SJCRH30 (cell line): ENCODE measurements at regions not wholly inside any gene's neighbourhood (a gene's known extent, or its start where the extent isn't known, plus 50 kb on each side); places are given as distances from the start of the nearest gene placed in this dataset.
"Not testable (repeated sequence)": the region's sequence is repeated elsewhere in the genome, so short reads cannot be mapped to it uniquely, and the experiment has no call there.

Experiments
- DNase-seq, 2 experiments: peaks; one replicate each; pipeline ENCODE4 v3.0.0-alpha.2; 2015 to 2020
- H3K27ac ChIP-seq: fragments of 250-450 bp; sonication (Bioruptor Pico); 2 replicates; pipeline ENCODE4 v1.5.1; 2020; ENCODE audit warnings: mild to moderate bottlenecking, moderate library complexity
- H3K27me3 ChIP-seq: fragments of 250-450 bp; sonication (Bioruptor Pico); 2 replicates; pipeline ENCODE4 v1.5.1; 2020; ENCODE audit warnings: mild to moderate bottlenecking, moderate library complexity
- H3K36me3 ChIP-seq: fragments of 250-450 bp; sonication (Bioruptor Pico); 2 replicates; pipeline ENCODE4 v1.5.1; 2020; ENCODE audit warnings: mild to moderate bottlenecking, moderate library complexity
- H3K4me1 ChIP-seq: fragments of 250-450 bp; sonication (Bioruptor Pico); 2 replicates; pipeline ENCODE4 v1.5.1; 2020; ENCODE audit warnings: mild to moderate bottlenecking, moderate library complexity
- H3K4me3 ChIP-seq: fragments of 250-450 bp; sonication (Bioruptor Pico); 2 replicates; pipeline ENCODE4 v1.5.1; 2020; ENCODE audit warnings: mild to moderate bottlenecking, moderate library complexity
- H3K9me3 ChIP-seq: fragments of 250-450 bp; sonication (Bioruptor Pico); replicated peaks from 2 replicates; pipeline ENCODE4 v1.5.1; 2020; ENCODE audit warnings: mild to moderate bottlenecking, moderate library complexity

DNA sequence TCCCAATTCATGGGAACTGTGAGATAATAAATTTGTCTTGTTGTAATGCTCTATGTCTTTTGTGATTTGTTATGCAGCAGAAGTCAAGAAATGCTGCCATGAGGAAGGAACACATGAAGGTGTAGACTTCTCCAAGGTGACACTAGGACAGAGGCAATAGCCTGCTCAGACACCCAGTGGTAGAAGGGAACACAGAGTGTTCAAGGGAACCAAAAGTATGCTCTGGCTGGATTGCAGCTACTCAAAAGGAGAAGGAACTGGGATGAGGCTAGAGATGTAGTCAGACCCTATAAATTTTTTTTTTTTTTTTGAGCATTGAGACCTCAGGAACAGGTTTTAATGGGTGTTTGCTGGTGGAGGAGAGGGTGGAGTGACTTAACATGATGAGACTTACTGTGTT is 232.5 kb downstream of the PARP8 start:
- Histone ChIP-seq H3K9me3 (no peaks in the 10 kb centered on the region), H3K27me3 (no peaks in the 10 kb centered on the region), H3K4me1 (no peaks in the 10 kb centered on the region), H3K27ac (no peak overlapping the region), H3K36me3 (no peaks in the 10 kb centered on the region), H3K4me3 (no peak overlapping the region)
- no peak for DNase-seq

DNA sequence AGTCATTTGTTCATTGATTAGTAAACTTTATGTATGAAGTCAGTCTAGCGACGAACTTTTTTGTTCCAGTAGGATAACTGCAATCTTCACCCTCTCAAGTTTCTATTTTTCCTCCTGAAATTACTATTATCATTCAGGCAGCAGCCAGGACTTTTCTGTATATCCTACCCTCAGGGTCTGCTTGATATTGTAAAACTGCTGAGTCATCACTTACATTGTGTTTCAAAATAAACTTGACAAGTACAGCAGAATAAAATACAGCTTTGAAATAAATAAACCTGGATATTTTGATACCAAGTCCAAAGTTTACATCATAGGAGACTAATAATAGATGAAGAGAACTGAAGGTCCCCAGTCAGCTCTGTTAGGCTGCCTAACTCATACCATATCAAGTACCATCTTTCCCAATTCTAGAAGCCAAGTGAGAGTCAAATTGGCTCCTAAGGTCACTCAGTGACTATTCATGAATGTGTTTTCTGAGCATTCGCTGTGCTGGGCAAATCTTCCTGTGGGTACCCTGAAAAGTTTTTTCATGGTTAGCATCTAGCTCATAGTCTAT is 234.6 kb downstream of the PARP8 start:
- H3K36me3 ChIP-seq: no peaks in the 10 kb centered on the region
- no peak for DNase-seq
- H3K4me3 ChIP-seq: no peak overlapping the region
- no peaks in the 10 kb centered on the region for H3K9me3 ChIP-seq
- H3K27ac ChIP-seq: no peak overlapping the region
- no peaks in the 10 kb centered on the region for H3K4me1 ChIP-seq
- no peaks in the 10 kb centered on the region for H3K27me3 ChIP-seq

DNA sequence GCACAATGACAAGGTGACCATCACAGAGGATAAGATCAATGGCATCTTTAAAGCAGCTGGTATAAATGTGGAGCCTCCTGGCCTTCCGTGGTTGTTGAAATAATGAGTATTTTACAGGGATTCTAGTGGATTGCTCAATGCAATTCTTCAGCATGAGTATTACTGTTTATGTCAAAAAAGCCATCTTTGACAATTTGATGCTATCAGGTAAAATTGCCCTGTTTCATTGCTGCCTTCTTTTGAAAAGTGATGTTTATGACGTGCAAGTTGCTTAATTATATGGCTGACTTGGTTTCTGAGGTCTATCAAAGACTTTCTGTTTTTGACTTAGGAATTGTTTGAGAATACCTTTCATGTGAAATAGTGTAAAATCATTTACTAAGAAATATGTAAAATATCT is 237.2 kb downstream of the PARP8 start:
- no peak for DNase-seq
- H3K27ac ChIP-seq: no peak overlapping the region
- H3K27me3 ChIP-seq: no peaks in the 10 kb centered on the region
- H3K9me3 ChIP-seq: no peaks in the 10 kb centered on the region
- H3K36me3 ChIP-seq: no peaks in the 10 kb centered on the region
- H3K4me1 ChIP-seq: no peaks in the 10 kb centered on the region
- H3K4me3 ChIP-seq: no peak overlapping the region

DNA sequence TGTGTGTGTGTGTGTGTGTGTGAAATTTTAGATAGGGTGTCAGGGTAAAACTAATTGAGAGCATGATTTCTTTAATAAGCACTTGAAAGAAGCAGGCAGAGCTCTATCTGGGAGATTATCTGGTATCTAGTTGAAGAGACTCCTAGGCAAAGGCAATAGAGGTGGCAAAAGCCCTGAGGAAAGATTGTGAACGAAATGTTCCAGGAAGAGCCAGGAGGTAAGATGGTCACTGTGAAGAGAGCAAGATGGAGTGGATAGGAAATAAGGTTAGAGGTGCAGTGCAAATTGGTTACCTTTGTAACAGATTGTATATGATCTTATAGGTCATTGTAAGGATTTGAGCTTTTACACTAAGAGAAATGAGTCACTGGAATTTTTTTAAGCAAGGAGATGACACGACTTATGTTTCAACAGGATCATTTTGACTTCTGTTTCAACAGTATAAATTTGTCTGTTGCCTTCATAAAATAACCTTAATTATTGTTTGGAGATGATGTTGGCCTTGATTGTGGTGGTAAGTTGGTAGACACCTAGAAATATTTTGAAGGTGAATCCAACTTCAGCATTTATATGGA is 239.6 kb downstream of the PARP8 start:
- Histone ChIP-seq H3K4me1 (no peaks in the 10 kb centered on the region), H3K36me3 (no peaks in the 10 kb centered on the region), H3K27ac (no peak overlapping the region), H3K4me3 (no peak overlapping the region), H3K9me3 (no peaks in the 10 kb centered on the region), H3K27me3 (no peaks in the 10 kb centered on the region)
- DNase-seq: no peak

DNA sequence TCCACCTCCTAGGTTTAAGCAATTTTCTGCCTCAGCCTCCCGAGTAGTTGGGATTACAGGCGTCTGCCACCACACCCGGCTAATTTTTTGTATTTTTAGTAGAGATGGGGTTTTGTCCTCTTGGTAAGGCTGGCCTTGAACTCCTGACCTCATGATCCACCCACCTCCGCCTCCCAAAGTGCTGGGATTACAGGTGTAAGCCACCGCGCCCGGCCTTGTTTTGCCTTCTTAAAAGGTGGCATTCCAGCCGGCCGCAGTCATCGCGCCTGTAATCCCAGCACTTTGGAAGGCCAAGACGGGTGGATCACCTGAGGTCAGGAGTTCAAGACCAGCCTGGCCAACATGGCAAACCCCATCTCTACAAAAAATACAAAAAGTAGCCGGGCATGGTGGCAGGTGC is 253.7 kb downstream of the PARP8 start:
- H3K27me3 ChIP-seq, H3K4me1 ChIP-seq: not testable (repeated sequence)

DNA sequence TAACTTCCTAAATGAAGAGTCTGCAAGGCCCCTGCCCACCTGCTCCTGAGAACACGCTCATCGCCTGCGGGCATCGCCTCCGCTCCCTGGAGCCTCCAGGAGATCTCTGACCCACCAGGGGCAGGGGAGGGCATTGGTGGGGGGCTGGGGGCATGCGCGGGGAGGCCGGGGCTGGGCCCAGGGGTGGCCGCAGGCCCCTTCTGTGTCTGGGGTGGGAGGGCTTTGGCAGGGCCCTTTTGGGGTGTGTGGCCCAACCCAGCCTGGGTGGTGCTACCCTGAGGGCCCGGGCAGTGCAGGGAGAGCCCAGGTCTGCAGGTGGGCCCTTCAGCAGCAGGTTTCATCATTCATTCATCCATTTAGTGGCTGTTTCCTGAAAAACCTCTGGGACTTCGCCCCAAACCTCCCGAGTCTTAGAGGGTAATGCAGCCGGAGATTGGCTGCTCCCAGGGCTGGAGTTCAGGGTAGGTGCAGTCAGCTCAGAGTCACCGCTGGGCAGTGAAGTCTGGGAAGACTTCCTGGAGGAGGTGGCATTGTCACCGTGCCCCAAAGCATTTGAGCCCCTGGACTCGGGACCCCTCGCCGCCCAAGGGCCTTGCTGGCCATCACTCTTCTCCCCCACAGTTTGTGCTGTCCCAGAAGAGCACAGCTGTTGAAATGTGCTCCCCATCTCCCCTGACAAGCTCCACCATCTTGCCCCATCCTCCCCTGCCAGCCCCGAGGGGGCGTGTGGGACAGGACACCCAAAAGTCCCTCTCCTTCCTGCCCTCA is 255.1 kb downstream of the PARP8 start:
- no peaks in the 10 kb centered on the region for H3K36me3 ChIP-seq
- no peaks in the 10 kb centered on the region for H3K27me3 ChIP-seq
- H3K4me1 ChIP-seq: no peaks in the 10 kb centered on the region

More for the DNA sequence above, 253.7 kb downstream of the PARP8 start:
- H3K4me3 ChIP-seq, DNase-seq, H3K9me3 ChIP-seq, H3K27ac ChIP-seq, H3K36me3 ChIP-seq: not testable (repeated sequence)

DNA sequence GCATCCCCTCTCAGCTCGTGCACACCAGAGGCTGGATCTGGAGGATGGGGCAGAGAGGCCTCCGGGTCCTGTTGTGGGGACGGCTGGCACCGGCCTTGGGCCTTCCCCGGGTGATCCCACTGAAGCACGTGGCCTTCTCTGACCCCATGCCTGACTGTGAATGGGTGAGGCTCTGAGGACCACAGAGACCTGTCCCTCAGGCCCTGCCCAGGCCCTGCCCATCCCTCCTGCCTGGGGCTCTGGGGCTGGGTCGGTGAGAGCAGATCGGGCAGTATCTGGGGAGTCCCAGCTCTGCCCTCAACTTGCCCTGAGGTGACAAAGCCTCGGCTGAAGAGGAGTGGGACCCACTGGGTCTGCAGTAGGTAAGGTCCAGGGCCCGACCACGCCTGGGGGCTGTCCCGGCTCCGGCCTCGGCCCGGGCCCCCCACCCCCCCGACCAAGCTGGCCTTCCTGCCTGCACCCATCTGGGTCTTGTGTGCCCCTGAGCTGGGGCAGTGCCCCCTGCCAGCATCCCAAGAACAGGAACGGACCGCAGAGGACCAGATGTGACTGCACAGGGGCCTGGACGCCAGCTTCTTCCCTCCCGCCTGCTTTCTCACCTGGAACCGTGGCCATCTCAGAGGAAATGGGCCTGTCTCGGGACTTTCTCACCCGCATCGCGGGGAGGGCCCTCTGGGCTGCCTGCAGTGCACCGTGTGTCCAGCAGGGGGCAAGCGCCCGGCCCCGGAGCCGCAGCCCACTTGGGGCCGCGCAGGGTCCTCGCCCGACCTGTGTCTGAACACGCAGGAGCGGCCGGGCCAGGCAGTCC is 255.9 kb downstream of the PARP8 start:
- H3K27ac ChIP-seq, H3K4me1 ChIP-seq, H3K36me3 ChIP-seq, H3K27me3 ChIP-seq, H3K9me3 ChIP-seq, H3K4me3 ChIP-seq, DNase-seq: not testable (repeated sequence)

More for the DNA sequence above, 255.1 kb downstream of the PARP8 start:
- Histone ChIP-seq H3K9me3 (no peaks in the 10 kb centered on the region), H3K27ac (no peak overlapping the region), H3K4me3 (no peak overlapping the region)
- DNase-seq: no peak

DNA sequence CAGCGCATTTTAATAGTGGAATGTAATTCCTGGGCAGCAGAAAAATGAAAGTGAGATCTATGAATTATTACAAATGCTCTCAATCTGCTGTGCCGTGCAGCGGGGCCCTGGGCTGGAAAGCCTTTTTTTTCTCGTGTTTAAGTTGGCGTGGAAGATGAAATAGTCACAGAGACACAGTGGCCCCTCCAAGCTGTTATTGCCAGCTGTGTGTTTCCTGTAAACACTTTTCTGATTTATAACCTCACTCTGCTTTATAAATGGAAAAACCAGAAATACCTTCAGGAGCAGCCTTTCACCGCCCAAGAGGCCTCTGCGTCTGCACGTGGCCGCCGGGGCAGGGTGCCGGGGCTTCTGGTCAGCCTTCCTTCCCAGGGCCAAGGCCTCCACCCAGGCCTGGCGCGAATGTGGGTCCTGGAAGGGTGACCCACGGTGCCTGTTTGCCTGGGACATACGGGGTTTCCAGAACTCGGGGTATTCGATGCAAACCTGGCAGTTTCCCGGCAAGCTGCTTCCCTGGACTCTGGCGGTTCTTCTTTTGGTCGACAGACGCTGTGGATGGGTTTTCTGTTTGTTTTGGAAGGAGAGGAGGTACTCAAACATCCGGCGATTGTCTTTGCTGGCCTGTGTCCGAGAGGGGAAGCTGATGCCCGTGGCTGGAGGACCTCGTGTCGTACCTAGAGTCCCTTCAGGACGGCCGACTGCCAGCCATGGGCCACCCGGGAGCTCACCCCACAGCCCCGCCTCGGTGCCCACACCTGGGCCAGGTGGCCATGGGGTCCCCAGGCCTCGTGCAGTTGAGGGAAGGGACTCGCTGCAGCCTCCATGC is 256.7 kb downstream of the PARP8 start:
- Histone ChIP-seq H3K9me3 (no peaks in the 10 kb centered on the region), H3K27ac (no peak overlapping the region), H3K27me3 (no peaks in the 10 kb centered on the region), H3K4me3 (no peak overlapping the region), H3K4me1 (no peaks in the 10 kb centered on the region), H3K36me3 (no peaks in the 10 kb centered on the region)
- no peak for DNase-seq

DNA sequence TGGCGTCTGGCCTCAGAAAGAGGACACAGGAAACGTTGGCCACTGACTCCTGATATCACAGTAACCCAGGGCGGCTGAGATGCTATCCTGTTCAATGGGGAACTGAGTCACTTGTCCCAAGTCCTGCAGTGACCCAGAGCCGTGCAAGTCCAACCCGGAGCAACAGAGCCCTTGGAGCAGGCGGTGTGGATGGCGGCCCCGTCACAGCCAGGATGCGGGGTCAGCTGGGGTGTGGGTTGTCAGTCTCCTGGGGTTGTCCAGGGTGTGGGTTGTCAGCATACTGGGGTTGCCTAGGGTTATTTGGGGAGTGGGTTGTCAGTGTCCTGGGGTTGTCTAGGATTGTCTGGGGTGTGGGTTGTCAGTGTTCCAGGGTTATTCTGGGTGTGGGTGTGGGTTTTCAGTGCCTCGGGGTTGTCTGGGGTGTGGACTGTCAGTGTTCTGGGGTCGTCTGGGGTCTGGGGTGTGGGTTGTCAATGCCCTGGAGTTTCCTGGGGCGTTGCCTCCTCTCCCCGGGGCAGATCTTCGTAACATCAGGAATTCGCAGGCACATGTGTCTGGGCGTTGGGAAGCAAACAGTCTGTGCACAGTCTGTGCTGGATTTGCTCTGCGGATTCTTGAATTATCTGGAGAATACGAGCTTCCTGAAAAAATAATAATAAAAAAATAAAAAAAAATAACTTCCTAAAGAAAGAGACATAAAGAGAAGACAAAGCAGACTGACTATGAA is 257.5 kb downstream of the PARP8 start:
- Histone ChIP-seq H3K9me3 (no peaks in the 10 kb centered on the region), H3K27ac (no peak overlapping the region), H3K27me3 (no peaks in the 10 kb centered on the region), H3K36me3 (no peaks in the 10 kb centered on the region), H3K4me3 (no peak overlapping the region), H3K4me1 (no peaks in the 10 kb centered on the region)
- no peak for DNase-seq

DNA sequence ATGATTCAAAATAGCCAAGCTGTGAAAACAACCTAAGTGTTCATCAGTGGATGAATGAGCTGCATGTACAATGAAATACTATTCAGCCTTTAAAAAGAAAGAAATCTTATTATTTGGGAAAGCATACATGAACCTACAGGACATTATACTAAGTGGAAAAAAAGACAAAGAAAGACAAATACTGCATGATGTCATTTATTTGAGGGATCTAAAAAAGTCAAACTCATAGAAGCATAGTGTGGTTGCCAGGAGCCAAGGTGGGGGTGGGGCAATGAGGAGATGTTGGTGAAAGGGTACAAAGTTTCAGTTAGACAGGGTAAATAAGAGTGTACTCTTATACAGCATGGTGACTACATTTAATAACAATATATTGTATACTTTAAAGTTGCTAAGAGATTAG is 261.5 kb downstream of the PARP8 start:
- Histone ChIP-seq H3K4me3 (no peak overlapping the region), H3K36me3 (no peaks in the 10 kb centered on the region), H3K9me3 (no peaks in the 10 kb centered on the region), H3K27me3 (no peaks in the 10 kb centered on the region), H3K27ac (no peak overlapping the region), H3K4me1 (no peaks in the 10 kb centered on the region)
- no peak for DNase-seq

DNA sequence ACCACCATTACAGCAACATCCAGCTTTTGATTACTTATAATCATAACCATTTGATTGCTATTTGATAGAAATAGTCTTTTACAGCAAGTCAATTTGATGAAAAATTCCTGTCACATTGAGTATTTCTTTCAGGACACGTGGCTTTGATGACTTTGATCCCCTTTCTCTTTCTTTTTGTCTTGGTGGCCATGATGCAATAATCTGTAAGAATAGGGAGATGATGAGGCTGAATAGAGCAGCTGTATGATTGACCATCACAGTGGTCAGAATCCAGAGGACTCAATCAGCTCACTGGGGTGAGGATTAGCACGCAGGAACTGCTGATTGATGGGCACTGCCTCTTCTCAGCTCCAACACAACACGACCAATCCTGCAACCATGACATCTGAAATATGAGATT is 262.7 kb downstream of the PARP8 start:
- Histone ChIP-seq H3K4me1 (no peaks in the 10 kb centered on the region), H3K4me3 (no peak overlapping the region), H3K9me3 (no peaks in the 10 kb centered on the region), H3K36me3 (no peaks in the 10 kb centered on the region), H3K27me3 (no peaks in the 10 kb centered on the region), H3K27ac (no peak overlapping the region)
- DNase-seq: no peak

DNA sequence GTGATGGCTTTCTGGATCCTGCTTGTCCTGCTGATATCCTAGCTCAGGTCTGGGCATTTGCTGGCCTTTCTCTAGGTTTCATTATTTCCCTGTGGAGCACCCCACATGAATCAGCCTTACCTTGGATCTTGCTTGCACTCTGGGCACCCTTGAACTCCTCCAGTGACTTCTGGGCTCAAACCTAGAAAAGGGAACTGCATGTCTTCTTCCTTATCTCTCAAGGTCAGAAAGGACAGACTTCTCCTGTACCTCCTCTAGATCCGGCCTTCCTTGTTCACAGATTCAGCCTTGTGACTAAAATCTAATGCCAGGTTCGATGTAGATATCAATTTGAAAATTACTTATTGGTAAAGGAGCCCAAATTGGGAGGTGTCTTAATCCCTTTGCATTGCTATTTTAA is 267.9 kb downstream of the PARP8 start:
- Histone ChIP-seq H3K27me3 (no peaks in the 10 kb centered on the region), H3K4me3 (no peak overlapping the region), H3K36me3 (no peaks in the 10 kb centered on the region), H3K27ac (no peak overlapping the region), H3K9me3 (no peaks in the 10 kb centered on the region), H3K4me1 (no peaks in the 10 kb centered on the region)
- no peak for DNase-seq

DNA sequence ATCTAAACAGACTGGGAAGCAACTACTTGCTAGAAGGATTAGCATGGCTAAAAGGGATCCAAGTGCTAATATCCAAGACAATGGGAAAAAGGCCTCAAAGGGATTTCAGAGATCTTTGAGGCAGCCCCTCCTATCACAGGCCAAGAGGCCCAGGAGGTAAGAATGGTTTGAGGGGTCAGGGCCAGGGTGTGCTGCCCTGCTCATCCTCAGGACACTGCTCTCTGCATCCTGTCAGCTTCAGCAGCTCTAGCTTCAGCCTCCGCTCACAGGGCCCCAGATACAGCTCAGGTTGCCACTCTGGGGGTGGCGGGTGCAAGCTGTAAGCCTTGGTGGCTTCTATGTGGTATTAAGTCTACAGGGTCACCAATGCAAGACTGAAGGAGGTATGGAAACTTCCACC is 278.7 kb downstream of the PARP8 start:
- Histone ChIP-seq H3K4me3 (no peak overlapping the region), H3K9me3 (no peaks in the 10 kb centered on the region), H3K4me1 (no peaks in the 10 kb centered on the region), H3K36me3 (no peaks in the 10 kb centered on the region), H3K27ac (no peak overlapping the region), H3K27me3 (no peaks in the 10 kb centered on the region)
- no peak for DNase-seq
